ENCODE measurements at regions not wholly inside any gene's neighbourhood (a gene's known extent, or its start where the extent isn't known, plus 50 kb on each side); places are given as distances from the start of the nearest gene placed in this dataset.
"Not testable (repeated sequence)": the region's sequence is repeated elsewhere in the genome, so short reads cannot be mapped to it uniquely, and the experiment has no call there.

GRCh38 chr2:199558156-199558555, 100.4 kb upstream of the SATB2 start:
- DNase-seq = no peak

GRCh38 chr2:199556527-199557285, 99.0 kb upstream of the SATB2 start:
- DNase-seq = no peak

- DNase-seq = no peak
Measured at GRCh38 chr2:199554026-199554425, 96.3 kb upstream of the SATB2 start.

- DNase-seq = no peak
Measured at GRCh38 chr2:199552141-199552540, 94.4 kb upstream of the SATB2 start.

- DNase-seq = no peak
Measured at GRCh38 chr2:199543606-199544172, 86.0 kb upstream of the SATB2 start.

GRCh38 chr2:199535445-199536177, 77.9 kb upstream of the SATB2 start:
- no peak for DNase-seq

GRCh38 chr2:199533873-199534272, 76.1 kb upstream of the SATB2 start:
- DNase-seq = not testable (repeated sequence)

GRCh38 chr2:199527071-199527470, 69.3 kb upstream of the SATB2 start:
- DNase-seq = no peak

GRCh38 chr2:199524689-199525574, 67.2 kb upstream of the SATB2 start:
- no peak for DNase-seq

- DNase-seq = no peak
Measured at GRCh38 chr2:199509403-199509802, 51.7 kb upstream of the SATB2 start.
